ENCODE measurements at regions not wholly inside any gene's neighbourhood (a gene's known extent, or its start where the extent isn't known, plus 50 kb on each side); places are given as distances from the start of the nearest gene placed in this dataset.

- Histone ChIP-seq H3K9ac (ENCODE audit: low read length) (no peak overlapping the region), H3K27me3 (ENCODE audit: insufficient read depth, low read depth, low read length) (no peaks in the 10 kb centered on the region), H3K4me2 (ENCODE audit: low read length) (no peak overlapping the region), H3K9me3 (ENCODE audit: low read length) (no peaks in the 10 kb centered on the region), H3K27ac (ENCODE audit: low read length) (no peak overlapping the region), H4K20me1 (ENCODE audit: insufficient read depth) (no peaks in the 10 kb centered on the region), H3F3A (ENCODE audit: insufficient read depth, low read length, poor library complexity, severe bottlenecking) (no peaks in the 10 kb centered on the region), H3K79me2 (replicated peaks; ENCODE audit: insufficient read depth, low read length) (no peaks in the 10 kb centered on the region), H3K4me3 (ENCODE audit: low read length) (no peak overlapping the region), H3K9me2 (ENCODE audit: insufficient read depth, low read length) (no peaks in the 10 kb centered on the region), H2AFZ (ENCODE audit: low read depth, low read length) (no peak overlapping the region), H3K36me3 (ENCODE audit: insufficient read depth, low read length) (no peaks in the 10 kb centered on the region)
- TF ChIP-seq MXI1 (conservative IDR thresholded peaks at IDR 0.05; ENCODE audit: poor library complexity, severe bottlenecking) (no peak), EP300 (conservative IDR thresholded peaks at IDR 0.05; ENCODE audit: poor library complexity, severe bottlenecking) (no peak), POLR2AphosphoS5 (IDR thresholded peaks at IDR 0.05) (no peak), TAF1 (IDR thresholded peaks at IDR 0.05; ENCODE audit: low read depth) (no peak), RAD21 (conservative IDR thresholded peaks at IDR 0.05) (no peak), SMC3 (conservative IDR thresholded peaks at IDR 0.05; ENCODE audit: poor library complexity) (no peak), CTCF (IDR thresholded peaks at IDR 0.05; ENCODE audit: poor library complexity, severe bottlenecking) (no peak), EZH2 (IDR thresholded peaks at IDR 0.05; ENCODE audit: borderline replicate concordance, insufficient read depth, low read length, poor library complexity, severe bottlenecking) (no peak), REST (IDR thresholded peaks at IDR 0.05; ENCODE audit: borderline replicate concordance) (no peak)
Measured at GRCh38 chr3:5332270-5332956, 144.9 kb downstream of the EDEM1 start.

- no peaks in the 10 kb centered on the region for H4K20me1 ChIP-seq (ENCODE audit: insufficient read depth)
- no peaks in the 10 kb centered on the region for H3K27me3 ChIP-seq (ENCODE audit: insufficient read depth, low read depth, low read length)
- no peak overlapping the region for H2AFZ ChIP-seq (ENCODE audit: low read depth, low read length)
- H3K4me2 ChIP-seq (ENCODE audit: low read length) = no peak overlapping the region
- H3K4me3 ChIP-seq (ENCODE audit: low read length) = no peak overlapping the region
- no peaks in the 10 kb centered on the region for H3K9me2 ChIP-seq (ENCODE audit: insufficient read depth, low read length)
- TF ChIP-seq RAD21 (conservative IDR thresholded peaks at IDR 0.05) (no peak), SMC3 (conservative IDR thresholded peaks at IDR 0.05; ENCODE audit: poor library complexity) (no peak), EP300 (conservative IDR thresholded peaks at IDR 0.05; ENCODE audit: poor library complexity, severe bottlenecking) (no peak), POLR2AphosphoS5 (IDR thresholded peaks at IDR 0.05) (no peak), CTCF (IDR thresholded peaks at IDR 0.05; ENCODE audit: poor library complexity, severe bottlenecking) (no peak), REST (IDR thresholded peaks at IDR 0.05; ENCODE audit: borderline replicate concordance) (no peak), MXI1 (conservative IDR thresholded peaks at IDR 0.05; ENCODE audit: poor library complexity, severe bottlenecking) (no peak), EZH2 (IDR thresholded peaks at IDR 0.05; ENCODE audit: borderline replicate concordance, insufficient read depth, low read length, poor library complexity, severe bottlenecking) (no peak), TAF1 (IDR thresholded peaks at IDR 0.05; ENCODE audit: low read depth) (no peak)
- H3K27ac ChIP-seq (ENCODE audit: low read length) = no peak overlapping the region
- H3K36me3 ChIP-seq (ENCODE audit: insufficient read depth, low read length) = no peaks in the 10 kb centered on the region
- no peaks in the 10 kb centered on the region for H3K9me3 ChIP-seq (ENCODE audit: low read length)
- no peaks in the 10 kb centered on the region for H3F3A ChIP-seq (ENCODE audit: insufficient read depth, low read length, poor library complexity, severe bottlenecking)
- no peak overlapping the region for H3K9ac ChIP-seq (ENCODE audit: low read length)
- H3K79me2 ChIP-seq (replicated peaks; ENCODE audit: insufficient read depth, low read length) = no peaks in the 10 kb centered on the region
Measured at GRCh38 chr3:5339967-5340535, 152.5 kb downstream of the EDEM1 start.
